Esophagus muscularis mucosa (tissue), 4 donors: ENCODE measurements at regions not wholly inside any gene's neighbourhood (a gene's known extent, or its start where the extent isn't known, plus 50 kb on each side); places are given as distances from the start of the nearest gene placed in this dataset.

Experiments used
- DNase-seq: peaks from one replicate; pipeline ENCODE4 v3.0.0-alpha.2; 2017; ENCODE audit errors: extremely low spot score
- H3K27ac ChIP-seq, 4 donors: fragments of 200-600 bp; sonication (generic); replicated peaks in 1 of 4; 1 replicate in 3 of 4; 2 replicates in 1 of 4; pipeline ENCODE4 v1.5.1; 2016 to 2019; ENCODE audit warnings: mild to moderate bottlenecking in 1 of 4
- H3K27me3 ChIP-seq, 4 donors: fragments of 200-600 bp; sonication (generic); one replicate each; pipeline versions ENCODE4 v1.5.1 to v1.6.0; 2016 to 2019
- H3K36me3 ChIP-seq, 4 donors: fragments of 200-600 bp; sonication (generic); one replicate each; pipeline ENCODE4 v1.5.1; 2016 to 2019
- H3K4me1 ChIP-seq, 4 donors: fragments of 200-600 bp; sonication (generic); one replicate each; pipeline ENCODE4 v1.5.1; 2016 to 2019
- H3K4me3 ChIP-seq, 4 donors: fragments of 200-600 bp; sonication (generic); 1 replicate in 2 of 4; 2 replicates in 2 of 4; pipeline ENCODE4 v1.5.1; 2016 to 2019; ENCODE audit warnings: mild to moderate bottlenecking in 4 of 4, moderate library complexity in 1 of 4
- H3K9me3 ChIP-seq, 4 donors: fragments of 200-600 bp; sonication (generic); 1 replicate in 3 of 4; 2 replicates in 1 of 4; pipeline ENCODE4 v1.5.1; 2016 to 2019
- CTCF ChIP-seq, 3 experiments: fragments of 200-600 bp in 2 of 3; fragments of 450-650 bp in 1 of 3; sonication (generic) in 2 of 3; IDR thresholded peaks; one replicate each; pipeline ENCODE4 v1.5.1; 2017 to 2019; ENCODE audit warnings: antibody characterized with exemption in 3 of 3, mild to moderate bottlenecking in 2 of 3, moderate library complexity in 1 of 3
- EP300 ChIP-seq: sonication (generic); formaldehyde crosslinking; IDR thresholded peaks from one replicate; pipeline ENCODE4 v1.6.1; 2017; ENCODE audit warnings: antibody characterized with exemption
- POLR2A ChIP-seq: fragments of 450-650 bp; IDR thresholded peaks from one replicate; pipeline ENCODE4 v1.6.1; 2017; ENCODE audit warnings: antibody characterized with exemption, moderate library complexity, mild to moderate bottlenecking, low read depth
- POLR2AphosphoS5 ChIP-seq, 2 donors: sonication (generic); formaldehyde crosslinking; IDR thresholded peaks; one replicate each; pipeline ENCODE4 v1.6.1; 2017; ENCODE audit warnings: antibody characterized with exemption in 2 of 2
- WGBS: methylation state at CpG from one replicate; pipeline ENCODE4 v1.1.5; 2018; 5-methylcytosine and 5-hydroxymethylcytosine counted together
- intact Hi-C: fragments of 100-400 bp; cut with DNase I; formaldehyde crosslinking; loops from one replicate; pipeline ENCODE4 v1.15.1; 2023

- no peaks in the 10 kb centered on the region for H3K4me1 ChIP-seq
- H3K4me3 ChIP-seq = no peak overlapping the region
- no peaks in the 10 kb centered on the region for H3K27me3 ChIP-seq
- TF ChIP-seq POLR2A (no peak), EP300 (no peak), POLR2AphosphoS5 (IDR thresholded peaks at IDR 0.05) (no peak), CTCF (IDR thresholded peaks at IDR 0.05) (no peak)
- intact Hi-C loops = no loop called here
- WGBS = 62% methylated on average over 4 of the region's 4 CpGs
- no peak overlapping the region for H3K27ac ChIP-seq
- no peaks in the 10 kb centered on the region for H3K36me3 ChIP-seq
- H3K9me3 ChIP-seq = no peaks in the 10 kb centered on the region
- DNase-seq = no peak
These were observed 226.8 kb downstream of the ACTR3B start for GRCh38 chr7:152986376-152986775.

DNA sequence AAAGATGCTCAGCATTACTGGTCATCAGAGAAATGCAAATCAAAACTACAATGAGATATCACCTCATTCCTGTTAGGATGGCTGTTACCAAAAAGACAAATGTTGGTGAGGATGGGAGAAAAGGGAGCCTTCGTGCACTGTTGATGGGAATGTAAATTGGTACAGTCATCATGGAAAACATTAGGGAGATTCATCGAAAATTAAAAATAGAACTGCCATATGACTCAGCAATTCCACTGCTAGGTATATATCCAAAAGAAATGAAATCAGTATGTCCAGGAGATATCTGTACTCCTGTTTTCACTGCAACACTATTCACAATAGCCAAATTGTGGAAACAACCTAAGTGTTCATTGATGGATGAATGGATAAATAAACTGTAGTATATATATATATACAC, 228.1 kb downstream of the ACTR3B start:
- WGBS = 66% methylated on average over 2 of the region's 2 CpGs
- intact Hi-C loops = no loop called here
- Histone ChIP-seq H3K27me3 (no peaks in the 10 kb centered on the region), H3K27ac (no peak overlapping the region), H3K9me3 (no peaks in the 10 kb centered on the region), H3K4me3 (no peak overlapping the region), H3K36me3 (no peaks in the 10 kb centered on the region), H3K4me1 (no peaks in the 10 kb centered on the region)
- TF ChIP-seq EP300 = no peak
- TF ChIP-seq CTCF (IDR thresholded peaks at IDR 0.05) = no peak
- no peak for TF ChIP-seq POLR2A
- TF ChIP-seq POLR2AphosphoS5 (IDR thresholded peaks at IDR 0.05) = no peak
- DNase-seq = no peak

GRCh38 chr7:152989889-152990380, 230.4 kb downstream of the ACTR3B start:
- DNase-seq = no peak
- H3K4me3 ChIP-seq = no peak overlapping the region
- no peaks in the 10 kb centered on the region for H3K4me1 ChIP-seq
- H3K9me3 ChIP-seq = no peaks in the 10 kb centered on the region
- intact Hi-C loops = no loop called here
- H3K27ac ChIP-seq = no peak overlapping the region
- no peaks in the 10 kb centered on the region for H3K27me3 ChIP-seq
- H3K36me3 ChIP-seq = no peaks in the 10 kb centered on the region
- TF ChIP-seq CTCF (IDR thresholded peaks at IDR 0.05) = no peak
- no peak for TF ChIP-seq POLR2AphosphoS5 (IDR thresholded peaks at IDR 0.05)
- no peak for TF ChIP-seq POLR2A
- no peak for TF ChIP-seq EP300
- WGBS = 68% methylated on average over 8 of the region's 8 CpGs

GRCh38 chr7:152998420-152998819, 238.9 kb downstream of the ACTR3B start:
- TF ChIP-seq POLR2A (no peak), POLR2AphosphoS5 (IDR thresholded peaks at IDR 0.05) (no peak), CTCF (IDR thresholded peaks at IDR 0.05) (no peak), EP300 (no peak)
- intact Hi-C loops = no loop called here
- peaks cover 0 to 6% (median 0%) of the 10 kb centered on the region in 4 donors for H3K9me3 ChIP-seq
- no peaks in the 10 kb centered on the region for H3K36me3 ChIP-seq
- H3K27me3 ChIP-seq = no peaks in the 10 kb centered on the region
- no peak for DNase-seq
- H3K4me3 ChIP-seq = no peak overlapping the region
- no peaks in the 10 kb centered on the region for H3K4me1 ChIP-seq
- H3K27ac ChIP-seq = no peak overlapping the region
- 86% methylated on average over 4 of the region's 4 CpGs for WGBS

- TF ChIP-seq EP300 (no peak), POLR2AphosphoS5 (IDR thresholded peaks at IDR 0.05) (no peak), CTCF (IDR thresholded peaks at IDR 0.05) (no peak), POLR2A (no peak)
- WGBS = 87% methylated on average over 1 of the region's 1 CpG
- Histone ChIP-seq H3K36me3 (no peaks in the 10 kb centered on the region), H3K4me1 (no peaks in the 10 kb centered on the region), H3K27ac (no peak overlapping the region), H3K9me3 (peaks cover 0 to 6% (median 0%) of the 10 kb centered on the region in 4 donors), H3K4me3 (no peak overlapping the region), H3K27me3 (no peaks in the 10 kb centered on the region)
- DNase-seq = no peak
- intact Hi-C loops = no loop called here
These were observed 242.6 kb downstream of the ACTR3B start for GRCh38 chr7:153002115-153002514.
